ENCODE measurements at regions not wholly inside any gene's neighbourhood (a gene's known extent, or its start where the extent isn't known, plus 50 kb on each side); places are given as distances from the start of the nearest gene placed in this dataset.

- H3K9me2 ChIP-seq (ENCODE audit: insufficient read depth, low read length), result no peaks in the 10 kb centered on the region
- H3K79me2 ChIP-seq (ENCODE audit: insufficient read depth, low read depth, low read length), result no peaks in the 10 kb centered on the region
- POLR2A ChIA-PET, result no interaction called here
- DNase-seq (ENCODE audit: low spot score), result no peak
- H3K4me1 ChIP-seq (ENCODE audit: insufficient read depth, low read length, poor library complexity, severe bottlenecking), result no peaks in the 10 kb centered on the region
- no peaks in the 10 kb centered on the region for H3K36me3 ChIP-seq (ENCODE audit: insufficient read depth, low read length)
- CTCF ChIA-PET (ENCODE audit: unreplicated experiment), result no interaction called here
- no peak overlapping the region for H3K4me3 ChIP-seq (ENCODE audit: low read depth, low read length, poor library complexity, severe bottlenecking)
- H3K27ac ChIP-seq (ENCODE audit: low read depth, low read length, poor library complexity, severe bottlenecking), result no peak overlapping the region
- intact Hi-C loops (cut with micrococcal nuclease; ENCODE audit: unreplicated experiment), result no loop called here
- no peak overlapping the region for H2AFZ ChIP-seq (ENCODE audit: low read length)
- H4K20me1 ChIP-seq (ENCODE audit: insufficient read depth, low read length), result no peaks in the 10 kb centered on the region
- no TSS peak for BruUV-seq (replicated peaks)
- TF ChIP-seq, protein P1, sequence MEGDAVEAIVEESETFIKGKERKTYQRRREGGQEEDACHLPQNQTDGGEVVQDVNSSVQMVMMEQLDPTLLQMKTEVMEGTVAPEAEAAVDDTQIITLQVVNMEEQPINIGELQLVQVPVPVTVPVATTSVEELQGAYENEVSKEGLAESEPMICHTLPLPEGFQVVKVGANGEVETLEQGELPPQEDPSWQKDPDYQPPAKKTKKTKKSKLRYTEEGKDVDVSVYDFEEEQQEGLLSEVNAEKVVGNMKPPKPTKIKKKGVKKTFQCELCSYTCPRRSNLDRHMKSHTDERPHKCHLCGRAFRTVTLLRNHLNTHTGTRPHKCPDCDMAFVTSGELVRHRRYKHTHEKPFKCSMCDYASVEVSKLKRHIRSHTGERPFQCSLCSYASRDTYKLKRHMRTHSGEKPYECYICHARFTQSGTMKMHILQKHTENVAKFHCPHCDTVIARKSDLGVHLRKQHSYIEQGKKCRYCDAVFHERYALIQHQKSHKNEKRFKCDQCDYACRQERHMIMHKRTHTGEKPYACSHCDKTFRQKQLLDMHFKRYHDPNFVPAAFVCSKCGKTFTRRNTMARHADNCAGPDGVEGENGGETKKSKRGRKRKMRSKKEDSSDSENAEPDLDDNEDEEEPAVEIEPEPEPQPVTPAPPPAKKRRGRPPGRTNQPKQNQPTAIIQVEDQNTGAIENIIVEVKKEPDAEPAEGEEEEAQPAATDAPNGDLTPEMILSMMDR (conservative IDR thresholded peaks at IDR 0.05; ENCODE audit: low read length), result no peak
- no peak for TF ChIP-seq EZH2phosphoT487 (IDR thresholded peaks at IDR 0.05; ENCODE audit: borderline replicate concordance, low read depth, low read length)
- no peaks in the 10 kb centered on the region for H3K9me3 ChIP-seq (ENCODE audit: low read length)
- no peak overlapping the region for H3K4me2 ChIP-seq (ENCODE audit: low read length)
These were observed 957.1 kb upstream of the RBFOX1 start for GRCh38 chr16:6375465-6376075.

DNA sequence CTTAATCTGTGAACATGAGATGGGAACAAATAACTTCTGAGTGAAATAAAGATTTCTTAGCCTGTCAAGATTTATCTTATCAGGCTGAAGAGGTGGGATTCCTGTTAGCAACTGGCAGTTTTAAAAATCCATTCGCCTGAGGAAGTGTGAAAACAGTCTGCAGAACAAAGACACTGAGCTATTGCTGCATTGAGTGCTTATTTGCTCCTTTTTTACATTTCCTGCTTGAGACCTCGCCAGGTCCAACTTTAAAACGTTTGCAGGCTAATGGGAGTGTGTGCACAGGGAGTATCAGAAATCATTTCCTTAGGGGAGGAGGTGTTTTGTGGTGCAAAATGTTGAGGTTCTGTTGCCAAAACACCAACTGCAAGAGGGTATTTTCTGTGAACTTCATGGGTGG is 957.8 kb upstream of the RBFOX1 start:
- Histone ChIP-seq H2AFZ (ENCODE audit: low read length) (no peak overlapping the region), H3K4me1 (ENCODE audit: insufficient read depth, low read length, poor library complexity, severe bottlenecking) (no peaks in the 10 kb centered on the region), H3K9me3 (ENCODE audit: low read length) (no peaks in the 10 kb centered on the region), H3K36me3 (ENCODE audit: insufficient read depth, low read length) (no peaks in the 10 kb centered on the region), H3K4me3 (ENCODE audit: low read depth, low read length, poor library complexity, severe bottlenecking) (no peak overlapping the region), H3K9me2 (ENCODE audit: insufficient read depth, low read length) (no peaks in the 10 kb centered on the region), H3K4me2 (ENCODE audit: low read length) (no peak overlapping the region), H3K79me2 (ENCODE audit: insufficient read depth, low read depth, low read length) (no peaks in the 10 kb centered on the region), H4K20me1 (ENCODE audit: insufficient read depth, low read length) (no peaks in the 10 kb centered on the region), H3K27ac (ENCODE audit: low read depth, low read length, poor library complexity, severe bottlenecking) (no peak overlapping the region)
- CTCF ChIA-PET (ENCODE audit: unreplicated experiment), result no interaction called here
- no TSS peak for BruUV-seq (replicated peaks)
- TF ChIP-seq EZH2phosphoT487 (IDR thresholded peaks at IDR 0.05; ENCODE audit: borderline replicate concordance, low read depth, low read length), result no peak
- TF ChIP-seq, protein P1 (conservative IDR thresholded peaks at IDR 0.05; ENCODE audit: low read length), result no peak
- intact Hi-C loops (cut with micrococcal nuclease; ENCODE audit: unreplicated experiment), result no loop called here
- no peak for DNase-seq (ENCODE audit: low spot score)
- POLR2A ChIA-PET, result no interaction called here

DNA sequence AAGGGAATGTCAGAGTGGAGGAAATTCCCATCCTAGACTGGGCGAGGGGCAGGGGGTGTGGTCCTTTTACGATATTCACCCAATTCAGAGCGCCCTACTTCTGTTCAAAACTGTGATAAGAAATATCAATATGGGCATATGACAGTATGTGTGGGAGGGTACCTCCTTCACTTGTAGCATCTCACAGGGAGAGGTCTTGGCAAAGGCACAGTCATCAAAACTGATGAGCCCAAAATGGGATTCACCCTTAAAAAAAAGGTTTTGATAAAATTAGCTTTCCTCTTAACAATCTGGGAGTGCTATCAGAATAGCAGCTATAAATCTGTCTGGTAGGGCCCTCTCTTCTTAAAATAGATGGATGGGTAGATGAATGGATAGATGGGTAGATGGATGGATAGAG is 967.8 kb upstream of the RBFOX1 start:
- TF ChIP-seq, protein P1 (conservative IDR thresholded peaks at IDR 0.05; ENCODE audit: low read length), result no peak
- TF ChIP-seq EZH2phosphoT487 (IDR thresholded peaks at IDR 0.05; ENCODE audit: borderline replicate concordance, low read depth, low read length), result no peak
- Histone ChIP-seq H3K4me1 (ENCODE audit: insufficient read depth, low read length, poor library complexity, severe bottlenecking) (no peaks in the 10 kb centered on the region), H3K79me2 (ENCODE audit: insufficient read depth, low read depth, low read length) (no peaks in the 10 kb centered on the region), H2AFZ (ENCODE audit: low read length) (no peak overlapping the region), H3K4me3 (ENCODE audit: low read depth, low read length, poor library complexity, severe bottlenecking) (no peak overlapping the region), H3K27ac (ENCODE audit: low read depth, low read length, poor library complexity, severe bottlenecking) (no peak overlapping the region), H3K9me3 (ENCODE audit: low read length) (no peaks in the 10 kb centered on the region), H3K9me2 (ENCODE audit: insufficient read depth, low read length) (no peaks in the 10 kb centered on the region), H3K36me3 (ENCODE audit: insufficient read depth, low read length) (no peaks in the 10 kb centered on the region), H4K20me1 (ENCODE audit: insufficient read depth, low read length) (no peaks in the 10 kb centered on the region), H3K4me2 (ENCODE audit: low read length) (no peak overlapping the region)
- no peak for DNase-seq (ENCODE audit: low spot score)
- intact Hi-C loops (cut with micrococcal nuclease; ENCODE audit: unreplicated experiment), result no loop called here
- CTCF ChIA-PET (ENCODE audit: unreplicated experiment), result no interaction called here
- POLR2A ChIA-PET, result no interaction called here
- no TSS peak for BruUV-seq (replicated peaks)
